HUES64 (cell line): ENCODE measurements at regions not wholly inside any gene's neighbourhood (a gene's known extent, or its start where the extent isn't known, plus 50 kb on each side); places are given as distances from the start of the nearest gene placed in this dataset.

ENCODE experiments used
- H3K27ac ChIP-seq: 2 replicates; pipeline ENCODE4 v1.7.0; 2013; ENCODE audit warnings: low read depth, low read length, inconsistent platforms
- H3K27me3 ChIP-seq: 2 replicates; pipeline ENCODE4 v1.6.1; 2013; ENCODE audit warnings: mild to moderate bottlenecking, low read length; ENCODE audit not compliant: insufficient read depth
- H3K36me3 ChIP-seq: 2 replicates; pipeline ENCODE4 v1.6.1; 2013; ENCODE audit warnings: mild to moderate bottlenecking, low read length; ENCODE audit not compliant: insufficient read depth
- H3K4me1 ChIP-seq: 2 replicates; pipeline ENCODE4 v1.6.1; 2013; ENCODE audit warnings: mild to moderate bottlenecking, low read length, moderate library complexity; ENCODE audit not compliant: insufficient read depth
- H3K4me3 ChIP-seq: 2 replicates; pipeline ENCODE4 v1.5.1; 2013; ENCODE audit warnings: mild to moderate bottlenecking, low read length, moderate library complexity
- H3K9ac ChIP-seq: 2 replicates; pipeline ENCODE4 v1.6.1; 2013; ENCODE audit warnings: mild to moderate bottlenecking, low read depth, low read length
- H3K9me3 ChIP-seq: 2 replicates; pipeline ENCODE4 v1.6.1; 2013; ENCODE audit warnings: low read depth, low read length; ENCODE audit not compliant: insufficient read depth
- WGBS: fragments of 150-250, 120-280 bp; methylation state at CpG from one replicate; pipeline ENCODE4 v1.1.7; 2013; ENCODE audit warnings: missing lambda C conversion rate; 5-methylcytosine and 5-hydroxymethylcytosine counted together

- 97% methylated on average over 3 of the region's 3 CpGs for WGBS
- Histone ChIP-seq H3K4me3 (no peak overlapping the region), H3K4me1 (peaks cover 12% of the 10 kb centered on the region; the same call in 1 of the 2 replicates), H3K27me3 (no peaks in the 10 kb centered on the region), H3K9me3 (0 out of 2 replicates have a peak, but pooled peaks cover 4% of the 10 kb centered on the region), H3K9ac (no peak overlapping the region), H3K36me3 (no peaks in the 10 kb centered on the region), H3K27ac (no peak overlapping the region)
Measured at GRCh38 chr2:63658176-63658968, 69.6 kb downstream of the MDH1 start.

- no peaks in the 10 kb centered on the region for H3K36me3 ChIP-seq
- H3K4me3 ChIP-seq, result no peak overlapping the region
- H3K9ac ChIP-seq, result no peak overlapping the region
- no peaks in the 10 kb centered on the region for H3K9me3 ChIP-seq
- no peaks in the 10 kb centered on the region for H3K27me3 ChIP-seq
- H3K4me1 ChIP-seq, result peaks cover 12% of the 10 kb centered on the region; the same call in 1 of the 2 replicates
- H3K27ac ChIP-seq, result no peak overlapping the region
Measured at GRCh38 chr2:63660060-63660459, 71.3 kb downstream of the MDH1 start.

- Histone ChIP-seq H3K27ac (no peak overlapping the region), H3K9me3 (no peaks in the 10 kb centered on the region), H3K4me1 (peaks cover 13% of the 10 kb centered on the region; the same call in 1 of the 2 replicates), H3K27me3 (no peaks in the 10 kb centered on the region), H3K4me3 (no peak overlapping the region), H3K9ac (no peak overlapping the region), H3K36me3 (no peaks in the 10 kb centered on the region)
Measured at GRCh38 chr2:63661076-63661475, 72.3 kb downstream of the MDH1 start.

GRCh38 chr2:63662028-63662804 is 73.5 kb downstream of the MDH1 start:
- Histone ChIP-seq H3K36me3 (no peaks in the 10 kb centered on the region), H3K9ac (no peak overlapping the region), H3K4me1 (peaks cover 23% of the 10 kb centered on the region), H3K27me3 (no peaks in the 10 kb centered on the region), H3K4me3 (no peak overlapping the region), H3K9me3 (no peaks in the 10 kb centered on the region), H3K27ac (no peak overlapping the region)
- 85% methylated on average over 2 of the region's 3 CpGs for WGBS

- no peak overlapping the region for H3K27ac ChIP-seq
- H3K9ac ChIP-seq, result no peak overlapping the region
- peaks cover 33% of the 10 kb centered on the region for H3K4me1 ChIP-seq
- H3K4me3 ChIP-seq, result no peak overlapping the region
- no peaks in the 10 kb centered on the region for H3K36me3 ChIP-seq
- H3K27me3 ChIP-seq, result no peaks in the 10 kb centered on the region
- H3K9me3 ChIP-seq, result no peaks in the 10 kb centered on the region
- 95% methylated on average over 3 of the region's 3 CpGs for WGBS
Measured at GRCh38 chr2:63663013-63663864, 74.5 kb downstream of the MDH1 start.

GRCh38 chr2:63665091-63665490 is 76.3 kb downstream of the MDH1 start:
- H3K27me3 ChIP-seq, result no peaks in the 10 kb centered on the region
- no peak overlapping the region for H3K9ac ChIP-seq
- H3K27ac ChIP-seq, result no peak overlapping the region
- WGBS, result 67% methylated on average over 2 of the region's 2 CpGs
- no peak overlapping the region for H3K4me3 ChIP-seq
- no peaks in the 10 kb centered on the region for H3K9me3 ChIP-seq
- H3K36me3 ChIP-seq, result no peaks in the 10 kb centered on the region
- H3K4me1 ChIP-seq, result peaks cover 39% of the 10 kb centered on the region

GRCh38 chr2:63665846-63666475 is 77.2 kb downstream of the MDH1 start:
- no peak overlapping the region for H3K27ac ChIP-seq
- H3K9me3 ChIP-seq, result no peaks in the 10 kb centered on the region
- 86% methylated on average over 2 of the region's 2 CpGs for WGBS

GRCh38 chr2:63667132-63667700 is 78.5 kb downstream of the MDH1 start:
- Histone ChIP-seq H3K4me3 (no peak overlapping the region), H3K4me1 (peaks cover 30% of the 10 kb centered on the region), H3K36me3 (no peaks in the 10 kb centered on the region), H3K27me3 (no peaks in the 10 kb centered on the region), H3K27ac (peak overlapping the region; percentile 59; the same call in 1 of the 2 replicates), H3K9me3 (no peaks in the 10 kb centered on the region), H3K9ac (no peak overlapping the region)
- WGBS, result 88% methylated on average over 3 of the region's 3 CpGs

More at GRCh38 chr2:63665846-63666475, 77.2 kb downstream of the MDH1 start:
- H3K4me3 ChIP-seq, result no peak overlapping the region
- H3K9ac ChIP-seq, result no peak overlapping the region
- H3K27me3 ChIP-seq, result no peaks in the 10 kb centered on the region
- H3K36me3 ChIP-seq, result no peaks in the 10 kb centered on the region
- peaks cover 30% of the 10 kb centered on the region for H3K4me1 ChIP-seq

- no peaks in the 10 kb centered on the region for H3K36me3 ChIP-seq
- no peaks in the 10 kb centered on the region for H3K9me3 ChIP-seq
- H3K9ac ChIP-seq, result peak overlapping the region; percentile 25; the same call in 1 of the 2 replicates
- H3K27me3 ChIP-seq, result no peaks in the 10 kb centered on the region
- peaks cover 30% of the 10 kb centered on the region for H3K4me1 ChIP-seq
- WGBS, result 79% methylated on average over 1 of the region's 1 CpG
- no peak overlapping the region for H3K4me3 ChIP-seq
- H3K27ac ChIP-seq, result peak overlapping the region; percentile 59; the same call in 1 of the 2 replicates
Measured at GRCh38 chr2:63668000-63668399, 79.2 kb downstream of the MDH1 start.

GRCh38 chr2:63668466-63668865 is 79.7 kb downstream of the MDH1 start:
- peak overlapping the region; percentile 73; the same call in 1 of the 2 replicates for H3K27ac ChIP-seq
- H3K27me3 ChIP-seq, result no peaks in the 10 kb centered on the region
- no peak overlapping the region for H3K4me3 ChIP-seq
- no peaks in the 10 kb centered on the region for H3K9me3 ChIP-seq
- H3K36me3 ChIP-seq, result no peaks in the 10 kb centered on the region
- 86% methylated on average over 2 of the region's 4 CpGs for WGBS
- peaks cover 30% of the 10 kb centered on the region for H3K4me1 ChIP-seq
- H3K9ac ChIP-seq, result peak overlapping the region; percentile 15; the same call in 1 of the 2 replicates
